HL-60 (cell line): ENCODE measurements at regions not wholly inside any gene's neighbourhood (a gene's known extent, or its start where the extent isn't known, plus 50 kb on each side); places are given as distances from the start of the nearest gene placed in this dataset.

Source experiments
- CTCF ChIP-seq: IDR thresholded peaks from one replicate; pipeline ENCODE4 v1.5.1; 2011; ENCODE audit warnings: low read length, control low read depth, inconsistent platforms; ENCODE audit not compliant: insufficient read depth
- SPI1 ChIP-seq: IDR thresholded peaks from 2 replicates; pipeline ENCODE4 v1.6.1; 2012; ENCODE audit warnings: low read depth, mild to moderate bottlenecking, borderline replicate concordance

- no peak for TF ChIP-seq CTCF
- TF ChIP-seq SPI1 = no peak
Observed at GRCh38 chr1:175851749-175852148, 108.4 kb upstream of the TNR start.
